Panc1 (cell line): ENCODE measurements at regions not wholly inside any gene's neighbourhood (a gene's known extent, or its start where the extent isn't known, plus 50 kb on each side); places are given as distances from the start of the nearest gene placed in this dataset.

Source experiments
- ATAC-seq: fragments of 200-7000 bp; cut with Tn5 transposase; 2 replicates; pipeline ENCODE4 v1.9.1; 2020; ENCODE audit warnings: mild to moderate bottlenecking, moderate library complexity
- BruUV-seq: library from RNA; stranded (reverse); fragments of 400-500 nt; replicated peaks from 2 replicates; lab custom pipeline; 2021; lab: Mats Ljungman, UMichigan
- CTCF ChIA-PET: fragments of 300-600 bp; sonication (Branson Sonifier 250); formaldehyde crosslinking; loops from one replicate; lab custom pipeline; 2022; ENCODE audit warnings: antibody characterized with exemption; lab: Charles Lee
- POLR2A ChIA-PET: fragments of 300-600 bp; sonication (Branson Sonifier 250); formaldehyde crosslinking; loops from one replicate; lab custom pipeline; 2022; ENCODE audit warnings: antibody characterized with exemption; lab: Charles Lee
- DNase-seq: peaks from one replicate; pipeline ENCODE4 v3.0.0-alpha.2; 2010; ENCODE audit warnings: low read depth, low spot score
- H3K27ac ChIP-seq: 2 replicates; pipeline ENCODE4 v1.5.1; 2011; ENCODE audit warnings: mild to moderate bottlenecking, low read length, inconsistent platforms
- H3K27me3 ChIP-seq: fragments of 200-500 bp; sonication (Bioruptor generic); 2 replicates; pipeline ENCODE4 v1.6.0; 2014; ENCODE audit warnings: low read length, inconsistent platforms; ENCODE audit not compliant: control insufficient read depth, insufficient read depth
- H3K36me3 ChIP-seq: fragments of 200-500 bp; sonication (Bioruptor generic); 2 replicates; pipeline ENCODE4 v1.5.1; 2014; ENCODE audit warnings: inconsistent platforms, mild to moderate bottlenecking, low read length, moderate library complexity; ENCODE audit not compliant: control insufficient read depth, insufficient read depth
- H3K4me1 ChIP-seq: 2 replicates; pipeline ENCODE4 v1.5.1; 2011; ENCODE audit warnings: inconsistent platforms, mild to moderate bottlenecking, low read length, moderate library complexity; ENCODE audit not compliant: control insufficient read depth, insufficient read depth
- H3K4me3 ChIP-seq, 2 experiments: 2 replicates each; pipeline ENCODE4 v1.5.1; 2011 to 2012; ENCODE audit warnings: low read depth in 2 of 2, low read length in 2 of 2, mild to moderate bottlenecking in 2 of 2, inconsistent platforms in 1 of 2, moderate library complexity in 1 of 2
- H3K9me3 ChIP-seq: fragments of 200-500 bp; sonication (Bioruptor generic); 2 replicates; pipeline ENCODE4 v1.5.1; 2014; ENCODE audit warnings: low read depth, mild to moderate bottlenecking, inconsistent platforms, low read length, moderate library complexity; ENCODE audit not compliant: control insufficient read depth, insufficient read depth
- POLR2AphosphoS5 ChIP-seq: IDR thresholded peaks from 2 replicates; pipeline ENCODE4 v1.6.1; 2012; ENCODE audit warnings: mild to moderate bottlenecking, low read depth, low read length, moderate library complexity
- SIN3A ChIP-seq: IDR thresholded peaks from 2 replicates; pipeline ENCODE4 v1.6.1; 2012; ENCODE audit warnings: low read depth, mild to moderate bottlenecking, low read length, moderate library complexity, borderline replicate concordance; ENCODE audit not compliant: insufficient read depth
- TCF7L2 ChIP-seq: IDR thresholded peaks from 2 replicates; pipeline ENCODE4 v1.6.1; 2011; ENCODE audit warnings: mild to moderate bottlenecking, low read depth, low read length, inconsistent platforms
- in situ Hi-C: cut with HindIII; loops from 2 replicates; pipeline ENCODE4 v1.10.0; 2016; ENCODE audit warnings: low sequenced_read_pairs, low pct_unique_long_range_greater_than_20kb
- intact Hi-C: fragments of 100-400 bp; cut with micrococcal nuclease; formaldehyde crosslinking; loops from one replicate; pipeline ENCODE4 v1.10.0; 2022; ENCODE audit not compliant: unreplicated experiment
- TF ChIP-seq, protein P1 (sequence below): fragments of 450-650 bp; IDR thresholded peaks from 2 replicates; pipeline ENCODE4 v1.5.1; 2017; ENCODE audit warnings: mild to moderate bottlenecking
- TF ChIP-seq, protein P2 (sequence below), 2 experiments: IDR thresholded peaks; 2 replicates each; pipeline ENCODE4 v1.6.1; 2011 to 2012; ENCODE audit warnings: low read depth in 2 of 2, control low read depth in 1 of 2, low read length in 1 of 2, mild to moderate bottlenecking in 1 of 2, moderate library complexity in 1 of 2; ENCODE audit not compliant: insufficient read depth in 1 of 2

DNA sequence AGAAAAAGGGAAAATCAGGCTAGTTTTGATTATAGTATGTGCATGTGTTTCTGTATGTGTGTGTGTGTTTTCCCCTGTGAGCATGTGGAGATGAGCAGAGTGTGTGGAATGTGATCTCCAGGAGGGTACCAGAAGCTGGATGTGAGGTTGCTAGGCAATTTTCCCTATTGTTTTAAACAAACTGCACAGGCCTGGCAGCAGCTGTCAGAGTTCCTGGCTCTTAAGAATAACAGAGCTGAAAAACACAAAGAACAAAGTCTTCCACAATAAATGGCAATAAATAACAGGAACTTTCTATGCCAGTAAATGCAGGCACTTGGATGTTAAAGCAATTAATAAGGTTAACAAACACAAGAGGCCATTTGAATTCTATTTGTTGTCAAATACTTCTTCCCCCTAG is 344.6 kb upstream of the CTSO start:
- no peak overlapping the region for H3K27ac ChIP-seq
- DNase-seq (no peak), ATAC-seq (no peak)
- no peaks in the 10 kb centered on the region for H3K36me3 ChIP-seq
- no peak overlapping the region for H3K4me3 ChIP-seq
- ChIA-PET POLR2A (no interaction called here), CTCF (no interaction called here)
- TF ChIP-seq TCF7L2 (no peak), SIN3A (no peak), POLR2AphosphoS5 (no peak)
- TF ChIP-seq, protein P1, sequence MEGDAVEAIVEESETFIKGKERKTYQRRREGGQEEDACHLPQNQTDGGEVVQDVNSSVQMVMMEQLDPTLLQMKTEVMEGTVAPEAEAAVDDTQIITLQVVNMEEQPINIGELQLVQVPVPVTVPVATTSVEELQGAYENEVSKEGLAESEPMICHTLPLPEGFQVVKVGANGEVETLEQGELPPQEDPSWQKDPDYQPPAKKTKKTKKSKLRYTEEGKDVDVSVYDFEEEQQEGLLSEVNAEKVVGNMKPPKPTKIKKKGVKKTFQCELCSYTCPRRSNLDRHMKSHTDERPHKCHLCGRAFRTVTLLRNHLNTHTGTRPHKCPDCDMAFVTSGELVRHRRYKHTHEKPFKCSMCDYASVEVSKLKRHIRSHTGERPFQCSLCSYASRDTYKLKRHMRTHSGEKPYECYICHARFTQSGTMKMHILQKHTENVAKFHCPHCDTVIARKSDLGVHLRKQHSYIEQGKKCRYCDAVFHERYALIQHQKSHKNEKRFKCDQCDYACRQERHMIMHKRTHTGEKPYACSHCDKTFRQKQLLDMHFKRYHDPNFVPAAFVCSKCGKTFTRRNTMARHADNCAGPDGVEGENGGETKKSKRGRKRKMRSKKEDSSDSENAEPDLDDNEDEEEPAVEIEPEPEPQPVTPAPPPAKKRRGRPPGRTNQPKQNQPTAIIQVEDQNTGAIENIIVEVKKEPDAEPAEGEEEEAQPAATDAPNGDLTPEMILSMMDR: no peak
- TF ChIP-seq, protein P2, sequence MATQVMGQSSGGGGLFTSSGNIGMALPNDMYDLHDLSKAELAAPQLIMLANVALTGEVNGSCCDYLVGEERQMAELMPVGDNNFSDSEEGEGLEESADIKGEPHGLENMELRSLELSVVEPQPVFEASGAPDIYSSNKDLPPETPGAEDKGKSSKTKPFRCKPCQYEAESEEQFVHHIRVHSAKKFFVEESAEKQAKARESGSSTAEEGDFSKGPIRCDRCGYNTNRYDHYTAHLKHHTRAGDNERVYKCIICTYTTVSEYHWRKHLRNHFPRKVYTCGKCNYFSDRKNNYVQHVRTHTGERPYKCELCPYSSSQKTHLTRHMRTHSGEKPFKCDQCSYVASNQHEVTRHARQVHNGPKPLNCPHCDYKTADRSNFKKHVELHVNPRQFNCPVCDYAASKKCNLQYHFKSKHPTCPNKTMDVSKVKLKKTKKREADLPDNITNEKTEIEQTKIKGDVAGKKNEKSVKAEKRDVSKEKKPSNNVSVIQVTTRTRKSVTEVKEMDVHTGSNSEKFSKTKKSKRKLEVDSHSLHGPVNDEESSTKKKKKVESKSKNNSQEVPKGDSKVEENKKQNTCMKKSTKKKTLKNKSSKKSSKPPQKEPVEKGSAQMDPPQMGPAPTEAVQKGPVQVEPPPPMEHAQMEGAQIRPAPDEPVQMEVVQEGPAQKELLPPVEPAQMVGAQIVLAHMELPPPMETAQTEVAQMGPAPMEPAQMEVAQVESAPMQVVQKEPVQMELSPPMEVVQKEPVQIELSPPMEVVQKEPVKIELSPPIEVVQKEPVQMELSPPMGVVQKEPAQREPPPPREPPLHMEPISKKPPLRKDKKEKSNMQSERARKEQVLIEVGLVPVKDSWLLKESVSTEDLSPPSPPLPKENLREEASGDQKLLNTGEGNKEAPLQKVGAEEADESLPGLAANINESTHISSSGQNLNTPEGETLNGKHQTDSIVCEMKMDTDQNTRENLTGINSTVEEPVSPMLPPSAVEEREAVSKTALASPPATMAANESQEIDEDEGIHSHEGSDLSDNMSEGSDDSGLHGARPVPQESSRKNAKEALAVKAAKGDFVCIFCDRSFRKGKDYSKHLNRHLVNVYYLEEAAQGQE (IDR thresholded peaks at IDR 0.05; ENCODE audit: insufficient read depth in 1 of 2, low read depth in 2 of 2, low read length in 1 of 2): no peak
- no peaks in the 10 kb centered on the region for H3K27me3 ChIP-seq
- H3K4me1 ChIP-seq: no peaks in the 10 kb centered on the region
- no peaks in the 10 kb centered on the region for H3K9me3 ChIP-seq
- no TSS peak for BruUV-seq
- intact Hi-C loops: loop anchor here (10.0 kb wide), 1 partner anchor 377 kb away; no protein-coding TSS in a partner anchor
- in situ Hi-C loops: no loop called here

DNA sequence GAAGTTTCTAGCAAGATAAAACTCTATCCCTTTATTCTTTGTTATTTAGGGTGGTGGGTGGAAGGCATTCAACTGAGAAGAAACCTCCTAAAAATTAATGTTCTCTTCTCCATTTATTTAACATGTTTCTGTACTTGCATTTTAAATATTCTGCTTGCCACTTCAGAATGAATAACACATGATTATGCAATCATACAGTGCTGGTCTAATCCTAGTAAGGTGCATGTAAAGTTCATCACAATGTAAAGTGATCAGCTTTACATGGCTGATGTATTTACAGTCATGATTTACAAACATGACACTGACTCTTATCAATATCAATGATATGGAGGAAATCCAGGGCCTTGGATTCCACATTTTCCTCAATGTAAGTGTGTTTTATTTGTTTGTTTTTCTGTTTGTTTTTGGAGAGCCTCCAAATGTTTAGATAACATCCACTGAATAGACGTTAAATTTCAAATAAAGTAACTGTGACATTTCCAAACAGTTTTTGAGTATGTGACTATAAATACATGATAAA is 342.1 kb upstream of the CTSO start:
- H3K4me1 ChIP-seq: no peaks in the 10 kb centered on the region
- ChIA-PET POLR2A (no interaction called here), CTCF (no interaction called here)
- TF ChIP-seq TCF7L2 (no peak), SIN3A (no peak), POLR2AphosphoS5 (no peak)
- TF ChIP-seq, protein P2 (IDR thresholded peaks at IDR 0.05; ENCODE audit: insufficient read depth in 1 of 2, low read depth in 2 of 2, low read length in 1 of 2): no peak
- TF ChIP-seq, protein P1: no peak
- in situ Hi-C loops: no loop called here
- no peaks in the 10 kb centered on the region for H3K36me3 ChIP-seq
- no peaks in the 10 kb centered on the region for H3K27me3 ChIP-seq
- ATAC-seq: no peak
- no peaks in the 10 kb centered on the region for H3K9me3 ChIP-seq
- H3K4me3 ChIP-seq: no peak overlapping the region
- H3K27ac ChIP-seq: no peak overlapping the region
- intact Hi-C loops: loop anchor here (10.0 kb wide), 1 partner anchor 379 kb away; no protein-coding TSS in a partner anchor
- DNase-seq: no peak
- BruUV-seq: no TSS peak
